COR-L47 (cell line): ENCODE measurements at regions not wholly inside any gene's neighbourhood (a gene's known extent, or its start where the extent isn't known, plus 50 kb on each side); places are given as distances from the start of the nearest gene placed in this dataset.
"Not testable (repeated sequence)": the region's sequence is repeated elsewhere in the genome, so short reads cannot be mapped to it uniquely, and the experiment has no call there.

Source experiments
- DNase-seq: peaks from one replicate; lab custom pipeline; 2025; lab: John Stamatoyannopoulos, UW

DNA sequence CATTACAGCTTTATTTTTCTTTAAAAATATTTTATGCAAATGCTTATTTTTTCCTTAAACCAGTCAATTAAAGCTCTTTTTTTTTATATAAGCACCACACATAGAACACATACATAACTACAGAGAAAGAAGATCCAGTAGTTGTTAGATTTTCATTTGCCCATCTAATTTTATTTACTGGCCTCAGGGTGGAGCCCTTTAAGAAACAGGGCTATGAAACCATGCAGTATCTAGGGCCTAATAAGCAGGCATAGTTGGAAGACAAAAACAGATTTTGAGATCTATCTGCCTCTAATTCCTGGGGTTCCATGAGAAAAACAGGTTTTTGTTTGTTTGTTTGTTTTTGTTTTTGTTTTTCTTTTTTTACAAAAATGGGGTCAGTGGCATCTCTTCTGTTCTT is 120.6 kb downstream of the BCHE start:
- DNase-seq: no peak

DNA sequence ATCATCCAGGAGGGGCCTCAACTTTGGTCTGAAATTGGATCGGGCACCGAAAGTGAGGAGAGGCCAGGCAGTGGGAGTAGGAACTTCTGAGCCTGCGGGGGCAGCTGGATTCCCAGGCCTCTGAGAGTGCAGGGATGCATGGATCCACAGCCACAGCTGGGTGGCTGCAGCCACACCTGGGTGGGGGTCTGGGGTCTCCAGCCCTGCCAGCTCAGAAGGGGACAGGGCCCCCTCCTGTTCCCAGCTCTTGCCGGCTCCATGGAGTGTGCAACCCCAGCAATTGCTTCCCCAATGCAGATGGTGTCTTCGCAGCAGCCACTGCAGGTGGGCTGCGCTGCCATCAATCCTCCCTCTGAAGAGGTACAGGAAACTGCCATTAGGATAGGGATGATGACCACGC is 123.7 kb downstream of the BCHE start:
- no peak for DNase-seq

DNA sequence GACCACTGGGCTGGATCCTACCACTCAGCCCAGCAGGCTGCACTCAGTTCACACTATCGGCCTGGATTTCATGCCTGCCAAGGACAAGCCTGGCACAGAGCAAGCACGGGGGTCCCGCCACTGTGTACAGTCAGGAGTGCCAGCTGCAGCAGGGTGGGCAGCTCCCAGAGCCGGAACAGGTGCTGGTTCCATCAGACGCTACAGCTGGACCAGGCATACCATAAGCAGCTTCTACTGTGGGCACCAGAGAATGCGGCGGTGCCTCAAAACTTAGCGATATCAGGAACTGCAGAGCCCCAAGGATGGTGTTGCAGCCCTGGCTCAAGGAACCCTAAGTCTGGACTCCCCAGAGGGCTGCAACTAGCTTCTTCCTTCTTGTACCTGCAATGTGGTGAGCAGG is 124.8 kb downstream of the BCHE start:
- DNase-seq: no peak

DNA sequence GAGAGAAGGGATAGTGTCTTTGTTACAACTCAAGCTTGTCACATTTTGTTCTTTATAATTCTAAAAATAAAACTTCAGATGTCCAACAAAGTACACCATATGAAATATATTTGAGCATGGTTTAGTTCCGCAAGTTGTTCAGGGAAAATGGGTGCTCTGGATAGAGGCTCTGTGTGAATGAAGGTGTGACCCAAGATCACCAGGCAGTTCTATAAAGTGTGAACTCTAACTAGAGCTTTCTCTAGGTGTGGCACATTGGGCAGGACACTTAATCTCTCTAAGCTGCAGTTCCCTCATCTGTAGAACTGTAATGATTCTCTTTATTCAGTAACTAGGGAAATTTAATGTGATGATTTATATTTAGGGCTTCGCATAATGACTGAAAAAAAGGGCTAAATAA is 139.3 kb downstream of the BCHE start:
- DNase-seq: no peak

DNA sequence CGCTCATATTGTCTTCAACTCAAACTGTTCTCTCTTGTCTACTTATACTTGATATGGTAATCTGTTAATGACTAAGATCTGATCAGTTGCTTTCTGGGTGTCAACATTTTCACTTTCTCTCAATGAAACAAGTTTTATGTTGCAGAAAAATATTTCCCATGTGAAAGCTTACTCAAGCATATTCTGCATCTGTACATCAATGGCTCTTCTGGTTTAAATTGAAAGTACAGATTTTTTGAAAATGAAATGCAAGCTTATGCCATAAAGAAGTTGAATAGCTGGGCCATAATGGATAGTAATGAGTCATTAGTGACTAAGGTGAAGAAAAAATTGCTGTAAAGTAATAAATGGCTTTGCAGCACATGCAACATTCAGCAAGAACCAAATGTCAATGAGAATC is 140.7 kb downstream of the BCHE start:
- DNase-seq: no peak

DNA sequence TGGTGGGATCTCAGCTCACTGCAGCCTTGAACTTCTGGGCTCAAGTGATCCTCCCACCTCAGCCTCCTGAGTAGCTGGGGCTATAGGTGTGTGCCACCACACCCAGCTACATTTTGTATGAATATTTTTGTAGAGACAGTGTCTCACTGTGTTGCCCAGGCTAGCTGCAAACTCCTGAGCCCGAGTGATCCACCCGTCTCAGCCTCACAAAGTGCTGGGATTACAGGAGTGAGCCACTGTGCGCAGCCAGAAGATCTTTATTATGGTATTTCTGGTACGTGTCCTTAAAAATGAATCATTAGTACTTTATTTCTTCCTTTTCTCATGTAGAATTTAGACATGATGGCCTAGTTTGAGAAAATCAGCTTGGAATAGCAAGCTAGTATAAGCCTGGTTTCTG is 153.3 kb downstream of the BCHE start:
- no peak for DNase-seq

DNA sequence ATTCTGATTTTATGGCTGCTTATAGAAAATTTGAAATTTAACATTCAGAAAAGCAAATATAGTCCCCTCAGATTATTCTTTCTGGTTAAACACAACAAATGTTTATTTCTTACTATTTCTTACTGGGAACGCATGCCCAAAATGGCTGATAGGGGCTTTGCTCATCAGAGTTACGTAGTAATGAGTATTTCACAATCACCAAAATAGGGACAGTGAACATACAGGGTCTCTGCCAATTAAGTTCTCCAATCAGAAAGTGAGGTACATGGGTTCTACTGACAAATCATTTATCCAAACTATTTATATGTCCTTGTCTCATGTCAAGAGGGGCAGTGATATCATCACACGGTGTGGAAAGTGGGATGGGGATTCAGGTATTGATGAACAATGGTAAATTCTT is 154.5 kb downstream of the BCHE start:
- no peak for DNase-seq

DNA sequence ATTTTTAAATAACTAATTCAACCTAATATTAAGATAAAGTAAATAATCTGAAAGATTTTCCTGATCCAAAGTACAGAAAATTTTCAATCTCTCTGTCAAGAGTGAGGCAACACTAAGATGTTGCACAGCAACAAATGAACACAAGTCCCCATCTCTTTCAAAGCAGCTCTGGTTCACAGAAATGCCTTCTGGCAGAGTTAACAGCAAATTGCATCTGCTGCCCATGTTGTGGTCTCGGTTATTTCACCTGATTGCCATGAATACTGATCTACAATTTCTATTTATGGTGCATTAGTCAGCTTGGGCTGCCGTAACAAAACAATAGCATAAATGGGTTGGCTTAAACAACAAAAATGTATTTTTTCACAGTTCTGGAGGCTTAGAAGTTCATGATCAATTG is 167.3 kb downstream of the BCHE start:
- DNase-seq: no peak

DNA sequence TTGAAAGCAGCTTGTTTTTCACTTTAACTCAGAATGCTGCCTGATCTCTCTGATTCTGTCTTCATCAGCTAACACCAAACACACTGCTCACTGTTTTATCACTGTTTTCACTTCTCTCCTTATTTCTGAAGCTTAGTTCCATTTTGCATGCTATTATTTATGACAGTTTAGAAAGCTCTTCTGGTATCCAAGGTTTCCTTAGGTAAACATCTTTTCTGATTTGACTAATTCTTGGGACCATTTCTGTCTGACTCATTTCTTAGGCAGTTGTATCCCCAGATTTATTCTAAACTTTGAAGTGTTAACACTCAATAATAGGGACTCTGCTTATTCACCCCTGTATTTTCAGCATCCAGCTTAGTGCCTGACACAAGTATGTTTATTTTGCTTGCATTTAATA is 167.7 kb downstream of the BCHE start:
- DNase-seq: no peak

DNA sequence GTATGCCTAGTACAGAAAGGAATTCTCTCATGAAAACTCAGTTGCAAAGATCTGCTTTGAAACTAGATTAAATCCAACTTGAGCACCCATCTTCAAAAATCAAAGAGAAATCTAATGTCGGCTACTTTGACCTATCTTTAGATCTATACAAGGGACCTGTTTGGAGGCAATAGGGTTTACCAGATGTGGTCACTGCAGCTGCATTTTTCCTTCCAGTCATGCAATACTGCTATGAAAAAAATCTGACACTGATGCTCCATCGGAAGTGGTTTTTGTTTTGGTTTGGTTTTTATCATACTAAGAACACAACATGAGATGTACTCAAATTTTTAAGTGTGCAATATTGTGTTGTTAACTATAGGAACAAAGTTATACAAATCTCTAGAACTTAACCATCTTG is 169.5 kb downstream of the BCHE start:
- DNase-seq: no peak

DNA sequence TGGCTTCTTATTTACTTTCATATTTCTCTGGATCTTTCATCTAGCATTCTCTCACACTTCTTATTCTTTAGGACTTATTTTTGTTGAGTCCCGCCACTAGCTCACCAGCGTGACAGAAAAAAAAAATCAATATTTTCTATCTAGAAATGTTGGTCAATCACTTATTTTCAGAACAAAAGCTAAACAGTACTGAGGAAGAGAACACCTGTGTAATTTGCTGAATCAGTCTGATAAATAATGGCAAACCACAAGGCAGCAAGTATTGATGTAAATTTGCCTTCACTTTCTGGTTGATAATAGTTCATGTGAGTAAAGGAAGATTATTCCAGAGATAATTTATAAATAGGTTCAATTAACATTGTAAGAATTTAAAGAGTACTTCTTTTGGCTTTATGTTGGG is 179.2 kb downstream of the BCHE start:
- no peak for DNase-seq

DNA sequence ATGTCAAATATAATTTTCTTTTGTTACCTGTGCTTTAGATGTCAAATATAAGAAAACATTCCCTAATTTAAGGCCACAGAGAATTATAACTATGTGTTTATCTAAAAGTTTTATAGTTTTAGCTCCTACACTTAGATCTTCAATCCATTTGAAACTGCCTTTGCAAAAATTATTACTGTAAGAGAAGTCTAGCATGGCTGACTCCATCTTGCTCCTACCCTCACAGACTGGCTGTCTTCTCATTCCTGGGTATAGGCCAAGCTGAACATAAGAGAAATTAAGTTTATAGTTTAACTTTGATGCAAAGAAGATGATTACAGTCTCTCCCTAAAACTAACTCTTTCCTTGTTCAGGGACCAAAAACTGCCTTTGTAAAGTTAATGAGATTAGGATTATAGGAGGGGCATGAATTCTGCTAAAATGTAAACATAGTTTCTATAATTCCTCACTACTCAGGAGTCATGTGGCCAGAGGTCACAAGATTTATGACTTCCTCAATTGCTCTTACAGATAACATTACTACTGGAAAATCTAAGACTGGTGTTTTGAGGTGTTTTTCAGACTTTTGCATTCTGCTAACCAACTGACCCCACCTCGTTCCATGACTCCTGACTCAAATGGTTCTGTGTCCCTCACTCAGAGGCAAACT is 184.0 kb downstream of the BCHE start:
- DNase-seq: no peak

DNA sequence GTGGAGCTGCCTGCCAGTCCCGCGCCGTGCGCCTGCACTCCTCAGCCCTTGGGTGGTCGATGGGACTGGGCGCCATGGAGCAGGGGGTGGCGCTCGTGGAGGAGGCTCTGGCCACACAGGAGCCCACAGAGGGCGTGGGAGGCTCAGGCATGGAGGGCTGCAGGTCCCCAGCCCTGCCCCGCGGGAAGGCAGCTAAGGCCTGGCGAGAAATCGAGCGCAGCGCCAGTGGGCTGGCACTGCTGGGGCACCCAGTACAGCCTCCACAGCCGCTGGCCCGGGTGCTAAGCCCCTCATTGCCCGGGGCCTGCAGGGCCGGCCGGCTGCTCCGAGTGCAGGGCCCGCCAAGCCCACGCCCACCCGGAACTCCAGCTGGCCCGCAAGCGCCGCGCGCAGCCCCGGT is 187.9 kb downstream of the BCHE start:
- not testable (repeated sequence) for DNase-seq

DNA sequence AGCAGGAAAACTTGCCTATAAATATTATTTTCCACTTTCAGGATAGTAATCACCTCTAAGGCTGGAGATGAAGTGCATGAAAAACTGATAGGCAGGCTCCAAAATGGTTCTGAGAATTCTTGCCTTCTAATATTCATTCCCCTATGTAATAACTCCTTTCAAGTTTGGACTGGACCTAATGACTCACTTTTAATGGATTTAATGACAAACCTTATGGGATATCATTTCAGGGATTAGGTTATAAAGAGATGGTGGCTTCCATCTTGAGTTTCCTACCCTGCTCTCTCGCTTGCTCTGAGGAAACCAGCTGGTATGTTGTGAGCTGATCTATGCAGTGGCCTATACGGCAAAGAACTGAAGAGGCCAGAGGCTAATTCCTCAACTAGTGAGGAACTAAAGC is 192.0 kb downstream of the BCHE start:
- no peak for DNase-seq

DNA sequence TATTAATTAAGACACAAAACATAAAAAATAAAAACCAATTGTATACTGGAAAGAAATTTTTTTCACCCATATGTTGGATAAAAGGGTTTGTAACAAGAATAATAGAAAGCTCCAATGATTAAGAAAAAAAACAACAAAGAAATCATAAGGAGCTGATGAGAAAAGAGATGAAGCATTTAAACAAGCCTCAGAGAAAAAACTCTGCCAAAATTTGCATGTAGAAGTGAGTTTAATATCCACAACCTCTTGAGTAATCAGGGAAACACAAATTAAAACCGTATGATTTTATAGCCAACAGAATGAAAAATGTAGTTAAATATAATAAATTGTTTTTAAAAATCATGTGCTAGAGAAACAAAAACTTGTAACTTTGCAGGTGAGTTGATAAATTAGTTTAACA is 192.9 kb downstream of the BCHE start:
- DNase-seq: no peak

DNA sequence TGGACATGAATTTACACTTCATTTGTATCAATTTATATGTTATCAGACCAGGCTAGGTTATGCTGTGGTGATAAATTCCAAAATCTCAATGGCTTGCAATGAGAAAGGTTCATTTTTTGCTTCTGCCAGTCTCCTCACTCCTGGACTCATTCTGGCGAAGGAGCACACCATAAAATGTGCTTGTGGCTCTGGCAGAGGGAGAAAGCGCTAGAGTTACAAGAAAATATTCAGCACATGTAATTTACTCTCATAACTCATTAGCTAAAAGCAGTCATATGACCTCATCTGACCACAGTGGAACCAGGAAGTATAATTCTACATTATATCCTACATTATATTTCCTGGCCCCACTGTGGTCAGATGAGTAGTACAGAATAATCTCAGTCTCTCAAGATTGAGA is 193.8 kb downstream of the BCHE start:
- DNase-seq: no peak

DNA sequence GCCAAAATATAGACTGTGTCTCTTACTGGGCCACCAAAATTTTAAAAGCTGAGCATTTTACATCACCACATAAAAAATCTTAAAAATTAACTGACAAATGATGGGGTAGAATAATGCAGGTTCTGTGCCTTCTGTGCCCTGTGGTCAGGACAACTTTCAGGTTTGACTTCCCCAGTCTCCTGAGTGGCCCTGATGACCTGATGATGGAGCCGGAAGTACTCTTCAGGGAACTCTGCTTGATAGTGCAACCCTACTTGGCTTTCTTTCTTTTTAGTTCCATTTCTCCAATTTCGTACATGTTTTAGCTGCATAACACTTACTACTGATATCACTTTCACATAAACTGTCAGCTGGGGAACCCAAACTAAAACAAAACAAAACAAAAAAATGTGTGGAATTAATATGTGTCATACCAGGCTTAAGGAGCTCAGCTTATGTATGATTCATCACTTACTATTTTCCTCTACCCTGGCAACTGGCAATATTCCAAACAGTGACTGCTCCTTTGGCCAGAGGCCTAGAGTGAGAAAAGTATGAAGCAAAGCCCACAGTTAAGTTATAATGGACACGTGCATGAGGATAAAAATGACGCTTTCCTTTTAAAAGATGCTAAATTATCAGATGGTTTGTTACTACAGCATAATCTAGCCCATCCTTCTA is 194.3 kb downstream of the BCHE start:
- peak; percentile 79 for DNase-seq

DNA sequence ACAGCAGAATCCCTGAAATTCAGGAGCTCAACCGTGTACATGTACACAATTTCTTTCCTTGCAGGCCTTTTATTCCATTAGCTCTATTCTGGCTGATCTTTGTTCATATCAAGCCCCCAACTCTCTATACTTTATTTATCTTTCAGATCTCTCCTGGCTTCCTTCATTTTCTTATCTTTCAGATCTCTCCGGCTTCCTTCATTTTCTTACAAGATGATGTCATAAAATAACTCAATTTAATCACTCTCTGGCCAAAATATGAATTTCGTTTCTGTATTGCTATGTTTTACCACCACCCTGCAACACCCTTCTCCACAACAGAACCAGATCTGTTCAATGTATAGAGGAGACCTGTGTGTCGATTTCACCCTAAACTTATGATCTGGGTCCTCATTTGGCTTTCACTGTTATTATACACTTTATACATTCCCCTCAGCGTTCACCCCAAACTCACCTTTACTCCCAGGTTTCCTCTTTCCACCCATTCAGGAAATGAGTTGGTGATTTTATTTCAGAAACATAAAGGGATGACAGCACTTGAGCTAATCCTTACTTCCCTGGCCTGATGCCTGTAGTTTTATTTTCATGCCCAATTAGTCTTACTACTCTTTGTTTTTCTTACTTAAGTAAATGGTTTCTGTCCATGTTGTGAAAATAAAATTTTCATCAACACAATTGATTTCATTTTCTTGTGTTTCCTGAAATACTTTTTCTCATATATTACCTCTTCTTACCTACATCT is 195.5 kb downstream of the BCHE start:
- DNase-seq: peak; percentile 9

DNA sequence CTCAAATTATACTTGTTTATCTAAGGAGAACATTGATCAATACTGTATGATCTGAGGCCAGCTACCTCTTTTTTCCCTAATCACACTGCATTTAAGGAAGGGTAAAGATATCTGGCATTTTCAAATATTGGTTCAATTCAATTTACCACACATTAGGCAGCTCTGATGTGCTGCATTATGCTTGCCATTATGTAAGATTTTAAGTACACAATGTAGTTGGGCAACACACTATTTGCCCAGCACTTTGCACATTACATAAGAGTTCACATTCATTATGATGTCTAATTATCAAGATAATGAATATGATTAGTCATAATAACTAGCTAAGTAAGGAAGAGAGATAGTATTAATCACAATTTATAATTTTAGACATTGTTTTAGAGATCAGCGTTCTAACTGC is 196.3 kb downstream of the BCHE start:
- peak; percentile 71 for DNase-seq

DNA sequence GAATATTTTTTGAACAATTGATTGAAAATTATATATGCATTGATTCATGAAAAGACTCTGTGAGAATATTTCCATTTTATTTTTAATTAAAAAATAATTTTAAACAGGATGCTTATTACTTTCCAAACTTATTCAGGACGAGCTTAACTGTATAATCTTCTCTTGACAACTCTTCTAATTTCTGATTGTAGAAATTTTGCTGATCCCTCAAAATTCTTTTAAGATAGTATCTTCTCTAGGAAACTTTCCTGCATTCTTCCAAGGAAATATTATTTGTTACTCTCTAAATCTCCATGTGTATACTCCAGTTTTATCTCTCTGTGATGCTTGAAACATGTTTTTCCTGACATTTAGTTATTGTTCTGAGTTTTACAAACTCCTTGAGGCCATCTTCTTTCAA is 197.2 kb downstream of the BCHE start:
- no peak for DNase-seq

DNA sequence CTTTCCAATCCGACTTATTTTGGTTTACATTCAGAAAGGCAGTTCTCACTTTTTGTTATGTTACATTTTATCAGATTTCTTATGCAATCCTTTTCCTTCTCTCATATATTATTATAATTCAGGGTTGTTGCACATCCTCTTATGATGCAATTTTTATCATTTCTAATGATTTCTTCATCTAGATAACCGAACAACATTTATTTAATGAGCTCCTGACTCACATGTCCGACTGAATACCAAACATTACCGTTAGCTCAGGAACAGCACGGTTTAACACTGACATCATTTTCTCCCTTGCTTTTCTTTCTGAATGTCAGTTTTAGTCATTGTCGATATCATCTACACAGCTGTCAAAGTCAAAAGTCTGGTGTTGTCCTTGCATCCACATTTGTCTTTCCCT is 199.2 kb downstream of the BCHE start:
- no peak for DNase-seq

DNA sequence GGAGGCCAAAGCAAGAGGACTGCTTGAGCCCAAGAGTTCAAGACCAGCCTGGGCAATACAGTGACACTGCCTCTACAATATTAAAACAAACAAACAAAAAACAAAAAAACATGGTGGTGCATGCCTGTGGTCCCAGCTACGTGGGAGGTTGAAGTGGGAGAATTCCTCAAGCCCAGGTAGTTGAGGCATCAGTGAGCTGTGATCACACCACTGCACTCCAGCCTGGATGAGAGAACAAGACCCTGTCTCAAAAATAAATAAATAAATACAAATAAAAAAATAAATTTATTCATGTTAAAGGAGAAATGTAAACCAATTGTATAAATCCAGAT is 200.6 kb downstream of the BCHE start:
- no peak for DNase-seq

DNA sequence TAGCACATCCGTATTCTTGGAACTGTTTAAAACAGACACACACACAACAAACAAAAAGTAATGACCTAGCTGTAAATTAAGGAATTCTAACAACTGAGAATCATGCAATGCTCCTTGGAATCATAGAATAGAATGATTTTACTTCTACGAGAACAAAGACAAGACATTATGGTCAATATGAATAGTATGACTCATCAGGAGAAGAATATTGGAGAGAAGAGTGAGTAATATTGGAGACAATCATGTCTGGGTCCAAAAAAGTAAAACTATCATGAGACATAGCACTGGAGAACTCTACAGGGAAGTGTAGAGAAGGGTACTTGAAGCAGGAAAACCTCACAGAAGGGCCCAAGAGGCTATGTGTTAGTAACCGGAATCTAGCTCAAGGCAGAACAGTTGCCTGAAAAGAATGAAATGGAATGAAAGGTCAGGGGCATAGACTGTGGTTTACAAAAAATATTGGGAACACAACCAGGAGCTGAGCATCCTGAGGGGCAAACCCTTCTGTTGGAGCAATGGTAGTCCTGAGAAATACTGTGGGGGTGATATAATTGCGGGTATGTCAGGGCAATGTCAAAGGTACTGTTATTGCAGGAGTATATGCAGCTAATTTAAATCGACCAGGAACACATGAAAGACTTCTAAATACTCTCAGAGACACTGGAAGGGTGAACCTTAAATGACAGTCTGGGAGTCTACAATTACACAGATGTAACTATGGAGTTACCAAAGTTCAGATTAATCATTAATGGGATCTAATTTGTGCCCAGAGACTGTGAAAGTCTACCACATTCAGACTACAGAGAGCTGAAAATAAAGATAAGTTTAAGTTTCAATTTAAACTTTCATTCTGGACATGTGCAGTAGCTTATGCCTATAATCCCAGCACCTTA is 201.2 kb downstream of the BCHE start:
- DNase-seq: no peak
